ENCODE measurements at regions not wholly inside any gene's neighbourhood (a gene's known extent, or its start where the extent isn't known, plus 50 kb on each side); places are given as distances from the start of the nearest gene placed in this dataset.
A peak's percentile ranks its signal among the peaks of the same experiment; 100 is the strongest.

DNA sequence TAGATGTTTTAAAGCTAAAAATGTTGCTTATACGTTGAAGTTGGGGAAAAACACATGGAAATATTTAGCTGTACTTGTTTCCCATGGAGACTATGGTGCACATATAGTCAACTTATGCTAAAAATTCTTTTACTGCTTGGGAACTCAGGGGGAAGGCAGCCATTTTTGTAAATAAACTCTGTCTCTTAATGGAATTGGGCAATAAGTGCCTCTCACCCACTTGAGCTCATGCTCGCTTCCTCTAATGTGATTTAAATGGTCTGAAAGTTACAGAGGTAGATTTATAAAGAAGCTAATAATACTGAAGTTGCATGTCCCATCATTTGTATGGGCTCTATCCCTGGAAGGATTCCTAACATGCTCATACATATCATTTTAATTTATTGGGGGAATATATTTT is 523.8 kb downstream of the RASEF start:
- no peak overlapping the region for H3K27ac ChIP-seq (ENCODE audit: low read depth in 1 of 2, low read length in 2 of 2)
- no peaks in the 10 kb centered on the region for H3K36me3 Mint-ChIP-seq
- TF ChIP-seq, protein P1, sequence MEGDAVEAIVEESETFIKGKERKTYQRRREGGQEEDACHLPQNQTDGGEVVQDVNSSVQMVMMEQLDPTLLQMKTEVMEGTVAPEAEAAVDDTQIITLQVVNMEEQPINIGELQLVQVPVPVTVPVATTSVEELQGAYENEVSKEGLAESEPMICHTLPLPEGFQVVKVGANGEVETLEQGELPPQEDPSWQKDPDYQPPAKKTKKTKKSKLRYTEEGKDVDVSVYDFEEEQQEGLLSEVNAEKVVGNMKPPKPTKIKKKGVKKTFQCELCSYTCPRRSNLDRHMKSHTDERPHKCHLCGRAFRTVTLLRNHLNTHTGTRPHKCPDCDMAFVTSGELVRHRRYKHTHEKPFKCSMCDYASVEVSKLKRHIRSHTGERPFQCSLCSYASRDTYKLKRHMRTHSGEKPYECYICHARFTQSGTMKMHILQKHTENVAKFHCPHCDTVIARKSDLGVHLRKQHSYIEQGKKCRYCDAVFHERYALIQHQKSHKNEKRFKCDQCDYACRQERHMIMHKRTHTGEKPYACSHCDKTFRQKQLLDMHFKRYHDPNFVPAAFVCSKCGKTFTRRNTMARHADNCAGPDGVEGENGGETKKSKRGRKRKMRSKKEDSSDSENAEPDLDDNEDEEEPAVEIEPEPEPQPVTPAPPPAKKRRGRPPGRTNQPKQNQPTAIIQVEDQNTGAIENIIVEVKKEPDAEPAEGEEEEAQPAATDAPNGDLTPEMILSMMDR (IDR thresholded peaks at IDR 0.05): no peak
- H3K9me3 ChIP-seq (replicated peaks in 1 of 2; ENCODE audit: control insufficient read depth in 1 of 2, insufficient read depth in 1 of 2, low read length in 2 of 2): no peaks in the 10 kb centered on the region
- H3K9ac ChIP-seq (ENCODE audit: insufficient read depth, low read length, poor library complexity, severe bottlenecking): no peak overlapping the region
- no peak overlapping the region for H3K4me2 ChIP-seq (replicated peaks; ENCODE audit: extremely low read depth, low read length, poor library complexity, severe bottlenecking)
- H3K4me1 ChIP-seq (ENCODE audit: control insufficient read depth in 1 of 2, insufficient read depth in 2 of 2, low read length in 2 of 2): peaks cover 12 to 16% of the 10 kb centered on the region in 2 donors
- H3K27me3 ChIP-seq (ENCODE audit: control insufficient read depth in 2 of 2, insufficient read depth in 2 of 2, low read length in 2 of 2): no peaks in the 10 kb centered on the region
- H3K27ac Mint-ChIP-seq: no peak overlapping the region
- no CpG with 5 or more reads among the region's 2 CpGs for WGBS (ENCODE audit: insufficient coverage)
- H3K9me3 Mint-ChIP-seq: peaks cover 0 to 1% (median 0%) of the 10 kb centered on the region in 7 donors
- H3K27me3 Mint-ChIP-seq (ENCODE audit: low read depth in 3 of 3): no peaks in the 10 kb centered on the region
- intact Hi-C loops (cut with micrococcal nuclease): no loop called here
- DNase-seq: no peak
- H3K36me3 ChIP-seq (replicated peaks in 1 of 2; ENCODE audit: control insufficient read depth in 1 of 2, insufficient read depth in 2 of 2, low read length in 2 of 2): no peaks in the 10 kb centered on the region
- peaks cover 15% of the 10 kb centered on the region for H3K4me1 Mint-ChIP-seq
- H4K20me1 ChIP-seq (ENCODE audit: insufficient read depth, low read length): no peaks in the 10 kb centered on the region
- H3K79me2 ChIP-seq (ENCODE audit: insufficient read depth, low read length): no peaks in the 10 kb centered on the region
- H3K4me3 ChIP-seq (replicated peaks in 1 of 3; ENCODE audit: low read depth in 2 of 3, low read length in 3 of 3): no peak overlapping the region
- H3K4me3 Mint-ChIP-seq: no peak overlapping the region
- H2AFZ ChIP-seq (ENCODE audit: insufficient read depth, low read depth, low read length, poor library complexity, severe bottlenecking): no peak overlapping the region

DNA sequence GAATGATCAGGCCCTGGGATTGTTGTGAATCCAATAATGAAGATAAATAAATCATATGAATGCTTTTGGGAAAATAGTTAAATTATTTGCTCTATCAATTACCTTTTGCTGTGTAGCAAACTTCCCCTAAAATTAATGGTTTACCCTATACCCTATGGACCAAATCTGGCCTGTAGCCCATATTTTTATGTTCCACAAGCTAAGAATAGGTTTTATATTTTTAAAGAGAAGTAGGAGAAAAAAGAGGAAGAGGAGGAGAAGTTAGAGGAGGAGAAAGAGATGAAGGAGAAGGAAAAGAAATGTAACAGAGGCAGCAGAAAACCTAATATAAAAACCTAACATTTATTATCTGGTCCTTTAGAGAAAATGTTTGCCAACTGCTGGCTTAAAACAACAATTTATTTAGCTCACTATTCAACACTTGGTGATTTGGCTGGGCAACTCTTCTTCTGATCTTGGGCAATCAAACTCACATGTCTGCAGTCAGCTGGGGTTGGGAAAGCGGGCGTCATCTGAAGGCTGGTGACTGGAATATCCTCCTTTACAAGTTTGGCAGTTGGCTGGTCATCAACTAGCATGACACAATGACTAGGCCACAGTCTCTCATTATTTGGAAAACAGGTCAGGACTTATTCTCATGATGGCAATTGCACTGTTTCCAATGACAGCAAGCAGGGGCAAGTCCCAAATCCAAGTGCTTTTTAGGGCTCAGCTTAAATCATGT is 522.9 kb downstream of the RASEF start:
- Histone ChIP-seq H3K36me3 (replicated peaks in 1 of 2; ENCODE audit: control insufficient read depth in 1 of 2, insufficient read depth in 2 of 2, low read length in 2 of 2) (no peaks in the 10 kb centered on the region), H3K4me3 (replicated peaks in 1 of 3; ENCODE audit: low read depth in 2 of 3, low read length in 3 of 3) (no peak overlapping the region), H2AFZ (ENCODE audit: insufficient read depth, low read depth, low read length, poor library complexity, severe bottlenecking) (peak overlapping the region; percentile 0), H3K4me1 (ENCODE audit: control insufficient read depth in 1 of 2, insufficient read depth in 2 of 2, low read length in 2 of 2) (peaks cover 12 to 16% of the 10 kb centered on the region in 2 donors), H3K27me3 (ENCODE audit: control insufficient read depth in 2 of 2, insufficient read depth in 2 of 2, low read length in 2 of 2) (no peaks in the 10 kb centered on the region), H3K79me2 (ENCODE audit: insufficient read depth, low read length) (no peaks in the 10 kb centered on the region), H3K9me3 (replicated peaks in 1 of 2; ENCODE audit: control insufficient read depth in 1 of 2, insufficient read depth in 1 of 2, low read length in 2 of 2) (no peaks in the 10 kb centered on the region), H4K20me1 (ENCODE audit: insufficient read depth, low read length) (no peaks in the 10 kb centered on the region), H3K4me2 (replicated peaks; ENCODE audit: extremely low read depth, low read length, poor library complexity, severe bottlenecking) (no peak overlapping the region), H3K27ac (ENCODE audit: low read depth in 1 of 2, low read length in 2 of 2) (peak overlapping the region in 1 of 2 donors; percentile 39), H3K9ac (ENCODE audit: insufficient read depth, low read length, poor library complexity, severe bottlenecking) (no peak overlapping the region)
- no peak overlapping the region for H3K4me3 Mint-ChIP-seq
- H3K27ac Mint-ChIP-seq: peak overlapping the region in 6 of 7 donors; percentile 12 to 75 (median 57)
- H3K9me3 Mint-ChIP-seq: peaks cover 0 to 4% (median 0%) of the 10 kb centered on the region in 7 donors
- no peaks in the 10 kb centered on the region for H3K36me3 Mint-ChIP-seq
- no peaks in the 10 kb centered on the region for H3K27me3 Mint-ChIP-seq (ENCODE audit: low read depth in 3 of 3)
- H3K4me1 Mint-ChIP-seq: peaks cover 15% of the 10 kb centered on the region
- TF ChIP-seq, protein P1 (IDR thresholded peaks at IDR 0.05): no peak
- peak; percentile 2 to 65 (median 37) for DNase-seq
- WGBS (ENCODE audit: insufficient coverage): 0% methylated on average over 2 of the region's 2 CpGs
- intact Hi-C loops (cut with micrococcal nuclease): no loop called here

Data from CD14-positive monocyte (primary cell).